GM21526 (cell line): ENCODE measurements at regions not wholly inside any gene's neighbourhood (a gene's known extent, or its start where the extent isn't known, plus 50 kb on each side); places are given as distances from the start of the nearest gene placed in this dataset.
"Not testable (repeated sequence)": the region's sequence is repeated elsewhere in the genome, so short reads cannot be mapped to it uniquely, and the experiment has no call there.

Source experiments
- ATAC-seq: cut with Tn5 transposase; IDR thresholded peaks from one replicate; pipeline ENCODE4 v1.9.1; 2021; ENCODE audit warnings: moderate library complexity; ENCODE audit not compliant: unreplicated experiment, low FRiP score

- ATAC-seq, result no peak
Measured at GRCh38 chr16:59614466-59615240, 880.5 kb upstream of the GOT2 start.

- ATAC-seq, result not testable (repeated sequence)
Measured at GRCh38 chr16:59612910-59613620, 878.9 kb upstream of the GOT2 start.

GRCh38 chr16:59612094-59612493 lies 878.0 kb upstream of the GOT2 start:
- no peak for ATAC-seq

- ATAC-seq, result no peak
Measured at GRCh38 chr16:59611556-59611955, 877.4 kb upstream of the GOT2 start.

GRCh38 chr16:59605706-59606105 lies 871.6 kb upstream of the GOT2 start:
- no peak for ATAC-seq

- ATAC-seq, result no peak
Measured at GRCh38 chr16:59604354-59604753, 870.2 kb upstream of the GOT2 start.

GRCh38 chr16:59601452-59601851 lies 867.3 kb upstream of the GOT2 start:
- ATAC-seq, result no peak

- no peak for ATAC-seq
Measured at GRCh38 chr16:59597269-59597668, 863.2 kb upstream of the GOT2 start.

GRCh38 chr16:59596693-59597092 lies 862.6 kb upstream of the GOT2 start:
- ATAC-seq, result no peak

- no peak for ATAC-seq
Measured at GRCh38 chr16:59593194-59593661, 859.1 kb upstream of the GOT2 start.

GRCh38 chr16:59591480-59591879 lies 857.4 kb upstream of the GOT2 start:
- no peak for ATAC-seq

GRCh38 chr16:59590845-59591244 lies 856.7 kb upstream of the GOT2 start:
- ATAC-seq, result no peak

- ATAC-seq, result no peak
Measured at GRCh38 chr16:59586331-59586730, 852.2 kb upstream of the GOT2 start.

GRCh38 chr16:59574296-59574695 lies 840.2 kb upstream of the GOT2 start:
- no peak for ATAC-seq

- ATAC-seq, result no peak
Measured at GRCh38 chr16:59573528-59574271, 839.6 kb upstream of the GOT2 start.

- ATAC-seq, result no peak
Measured at GRCh38 chr16:59567496-59567895, 833.4 kb upstream of the GOT2 start.

GRCh38 chr16:59566446-59566845 lies 832.3 kb upstream of the GOT2 start:
- ATAC-seq, result no peak

GRCh38 chr16:59558679-59559078 lies 824.6 kb upstream of the GOT2 start:
- ATAC-seq, result no peak

GRCh38 chr16:59552164-59552563 lies 818.0 kb upstream of the GOT2 start:
- ATAC-seq, result no peak

- no peak for ATAC-seq
Measured at GRCh38 chr16:59545721-59546120, 811.6 kb upstream of the GOT2 start.

- no peak for ATAC-seq
Measured at GRCh38 chr16:59543641-59544040, 809.5 kb upstream of the GOT2 start.
